Neural crest cell (in vitro differentiated cells): ENCODE measurements at regions not wholly inside any gene's neighbourhood (a gene's known extent, or its start where the extent isn't known, plus 50 kb on each side); places are given as distances from the start of the nearest gene placed in this dataset.
A peak's percentile ranks its signal among the peaks of the same experiment; 100 is the strongest.

Source experiments
- DNase-seq: peaks from one replicate; pipeline ENCODE4 v3.0.0; 2021; ENCODE audit warnings: low read depth, mixed read lengths, low spot score
- H3K27ac Mint-ChIP-seq: one replicate; pipeline ENCODE4 v1.8.0; 2021; ENCODE audit warnings: mild to moderate bottlenecking, mixed read lengths; ENCODE audit not compliant: unreplicated experiment
- H3K27me3 Mint-ChIP-seq: 2 replicates; pipeline ENCODE4 v1.8.0; 2021; ENCODE audit warnings: low read depth, mild to moderate bottlenecking, mixed read lengths
- H3K36me3 Mint-ChIP-seq: 2 replicates; pipeline ENCODE4 v1.8.0; 2021; ENCODE audit warnings: low read depth, mild to moderate bottlenecking, mixed read lengths
- H3K4me1 Mint-ChIP-seq: 2 replicates; pipeline ENCODE4 v1.8.0; 2021; ENCODE audit warnings: mixed read lengths
- H3K4me3 Mint-ChIP-seq: one replicate; pipeline ENCODE4 v1.8.0; 2021; ENCODE audit warnings: mild to moderate bottlenecking, mixed read lengths
- H3K9me3 Mint-ChIP-seq: 2 replicates; pipeline ENCODE4 v1.8.0; 2021; ENCODE audit warnings: mixed read lengths
- CTCF ChIP-seq: fragments of 200-600 bp; sonication (generic); conservative IDR thresholded peaks from 2 replicates; pipeline ENCODE4 v1.5.0; 2021; ENCODE audit warnings: antibody characterized with exemption, mild to moderate bottlenecking

GRCh38 chr2:172229125-172229524, 126.4 kb upstream of the DLX2 start:
- no peak for TF ChIP-seq CTCF
- H3K36me3 Mint-ChIP-seq: no peaks in the 10 kb centered on the region
- H3K4me1 Mint-ChIP-seq: peaks cover 9% of the 10 kb centered on the region
- H3K9me3 Mint-ChIP-seq: no peaks in the 10 kb centered on the region
- no peak for DNase-seq
- H3K4me3 Mint-ChIP-seq: no peak overlapping the region
- peaks cover 11% of the 10 kb centered on the region for H3K27me3 Mint-ChIP-seq
- H3K27ac Mint-ChIP-seq: no peak overlapping the region

GRCh38 chr2:172230332-172230888, 127.7 kb upstream of the DLX2 start:
- no peak for TF ChIP-seq CTCF
- no peak for DNase-seq
- Mint-ChIP-seq H3K4me3 (no peak overlapping the region), H3K27ac (no peak overlapping the region), H3K4me1 (peaks cover 22% of the 10 kb centered on the region), H3K36me3 (no peaks in the 10 kb centered on the region), H3K9me3 (no peaks in the 10 kb centered on the region), H3K27me3 (peaks cover 24% of the 10 kb centered on the region)

GRCh38 chr2:172230889-172231401, 128.2 kb upstream of the DLX2 start:
- Mint-ChIP-seq H3K4me1 (peaks cover 25% of the 10 kb centered on the region), H3K27me3 (peaks cover 30% of the 10 kb centered on the region)

GRCh38 chr2:172231508-172231907, 128.8 kb upstream of the DLX2 start:
- Mint-ChIP-seq H3K9me3 (no peaks in the 10 kb centered on the region), H3K27ac (no peak overlapping the region), H3K4me1 (peaks cover 25% of the 10 kb centered on the region), H3K4me3 (no peak overlapping the region), H3K27me3 (peaks cover 35% of the 10 kb centered on the region), H3K36me3 (no peaks in the 10 kb centered on the region)
- no peak for TF ChIP-seq CTCF
- no peak for DNase-seq

More at GRCh38 chr2:172230889-172231401, 128.2 kb upstream of the DLX2 start:
- no peak overlapping the region for H3K4me3 Mint-ChIP-seq
- H3K36me3 Mint-ChIP-seq: no peaks in the 10 kb centered on the region
- TF ChIP-seq CTCF: no peak
- no peak overlapping the region for H3K27ac Mint-ChIP-seq
- no peaks in the 10 kb centered on the region for H3K9me3 Mint-ChIP-seq
- DNase-seq: no peak

GRCh38 chr2:172232708-172233396, 130.2 kb upstream of the DLX2 start:
- TF ChIP-seq CTCF: no peak
- Mint-ChIP-seq H3K36me3 (no peaks in the 10 kb centered on the region), H3K9me3 (no peaks in the 10 kb centered on the region), H3K27ac (no peak overlapping the region), H3K4me3 (peak overlapping the region; percentile 56), H3K4me1 (peaks cover 25% of the 10 kb centered on the region), H3K27me3 (peaks cover 42% of the 10 kb centered on the region)
- no peak for DNase-seq
